ENCODE measurements at regions not wholly inside any gene's neighbourhood (a gene's known extent, or its start where the extent isn't known, plus 50 kb on each side); places are given as distances from the start of the nearest gene placed in this dataset.

- H3K36me3 ChIP-seq: no peaks in the 10 kb centered on the region
- no peak for DNase-seq (ENCODE audit: low spot score)
- H3K9me3 ChIP-seq: peaks cover 0 to 4% of the 10 kb centered on the region in 2 donors
- no peak overlapping the region for H3K27ac ChIP-seq
- no peak overlapping the region for H3K4me3 ChIP-seq
- TF ChIP-seq CTCF (IDR thresholded peaks at IDR 0.05): no peak
- H3K27me3 ChIP-seq: no peaks in the 10 kb centered on the region
- no peaks in the 10 kb centered on the region for H3K4me1 ChIP-seq
Measured at GRCh38 chr6:105769987-105770386, 316.1 kb upstream of the PRDM1 start.

- H3K4me1 ChIP-seq: no peaks in the 10 kb centered on the region
- no peaks in the 10 kb centered on the region for H3K36me3 ChIP-seq
- no peak overlapping the region for H3K4me3 ChIP-seq
- H3K9me3 ChIP-seq: no peaks in the 10 kb centered on the region
- no peak for DNase-seq (ENCODE audit: low spot score)
- no peaks in the 10 kb centered on the region for H3K27me3 ChIP-seq
- no peak for TF ChIP-seq CTCF (IDR thresholded peaks at IDR 0.05)
- H3K27ac ChIP-seq: no peak overlapping the region
Measured at GRCh38 chr6:105769197-105769596, 316.9 kb upstream of the PRDM1 start.

- no peak for DNase-seq (ENCODE audit: low spot score)
- no peaks in the 10 kb centered on the region for H3K27me3 ChIP-seq
- no peaks in the 10 kb centered on the region for H3K9me3 ChIP-seq
Measured at GRCh38 chr6:105767541-105767940, 318.6 kb upstream of the PRDM1 start.

GRCh38 chr6:105765239-105765638 is 320.9 kb upstream of the PRDM1 start:
- TF ChIP-seq CTCF (IDR thresholded peaks at IDR 0.05): no peak
- no peak overlapping the region for H3K27ac ChIP-seq
- no peak for DNase-seq (ENCODE audit: low spot score)
- no peak overlapping the region for H3K4me3 ChIP-seq
- H3K4me1 ChIP-seq: no peaks in the 10 kb centered on the region
- no peaks in the 10 kb centered on the region for H3K27me3 ChIP-seq
- no peaks in the 10 kb centered on the region for H3K9me3 ChIP-seq
- no peaks in the 10 kb centered on the region for H3K36me3 ChIP-seq

More at GRCh38 chr6:105767541-105767940, 318.6 kb upstream of the PRDM1 start:
- no peak for TF ChIP-seq CTCF (IDR thresholded peaks at IDR 0.05)
- no peaks in the 10 kb centered on the region for H3K4me1 ChIP-seq
- no peaks in the 10 kb centered on the region for H3K36me3 ChIP-seq
- H3K4me3 ChIP-seq: no peak overlapping the region
- H3K27ac ChIP-seq: no peak overlapping the region

GRCh38 chr6:105764315-105764714 is 321.8 kb upstream of the PRDM1 start:
- H3K9me3 ChIP-seq: no peaks in the 10 kb centered on the region
- H3K27me3 ChIP-seq: no peaks in the 10 kb centered on the region
- H3K27ac ChIP-seq: no peak overlapping the region
- no peaks in the 10 kb centered on the region for H3K4me1 ChIP-seq
- no peak overlapping the region for H3K4me3 ChIP-seq
- H3K36me3 ChIP-seq: no peaks in the 10 kb centered on the region
- TF ChIP-seq CTCF (IDR thresholded peaks at IDR 0.05): no peak
- DNase-seq (ENCODE audit: low spot score): no peak

- H3K36me3 ChIP-seq: no peaks in the 10 kb centered on the region
- H3K27ac ChIP-seq: no peak overlapping the region
- DNase-seq (ENCODE audit: low spot score): no peak
- TF ChIP-seq CTCF (IDR thresholded peaks at IDR 0.05): no peak
- no peaks in the 10 kb centered on the region for H3K27me3 ChIP-seq
- no peak overlapping the region for H3K4me3 ChIP-seq
- no peaks in the 10 kb centered on the region for H3K4me1 ChIP-seq
- H3K9me3 ChIP-seq: no peaks in the 10 kb centered on the region
Measured at GRCh38 chr6:105763866-105764265, 322.3 kb upstream of the PRDM1 start.
